ENCODE measurements at regions not wholly inside any gene's neighbourhood (a gene's known extent, or its start where the extent isn't known, plus 50 kb on each side); places are given as distances from the start of the nearest gene placed in this dataset.
"Not testable (repeated sequence)": the region's sequence is repeated elsewhere in the genome, so short reads cannot be mapped to it uniquely, and the experiment has no call there.

GRCh38 chr14:48011484-48011883 is 336.1 kb upstream of the MDGA2 start:
- not testable (repeated sequence) for TF ChIP-seq CTCF (optimal IDR thresholded peaks at IDR 0.05 in 1 of 3, IDR thresholded peaks at IDR 0.05 in 1 of 3, conservative IDR thresholded peaks at IDR 0.05 in 1 of 3; ENCODE audit: extremely low read depth in 1 of 3, insufficient read depth in 2 of 3, low read length in 3 of 3); EZH2 (IDR thresholded peaks at IDR 0.05; ENCODE audit: low read length)
